ENCODE measurements at regions not wholly inside any gene's neighbourhood (a gene's known extent, or its start where the extent isn't known, plus 50 kb on each side); places are given as distances from the start of the nearest gene placed in this dataset.

DNA sequence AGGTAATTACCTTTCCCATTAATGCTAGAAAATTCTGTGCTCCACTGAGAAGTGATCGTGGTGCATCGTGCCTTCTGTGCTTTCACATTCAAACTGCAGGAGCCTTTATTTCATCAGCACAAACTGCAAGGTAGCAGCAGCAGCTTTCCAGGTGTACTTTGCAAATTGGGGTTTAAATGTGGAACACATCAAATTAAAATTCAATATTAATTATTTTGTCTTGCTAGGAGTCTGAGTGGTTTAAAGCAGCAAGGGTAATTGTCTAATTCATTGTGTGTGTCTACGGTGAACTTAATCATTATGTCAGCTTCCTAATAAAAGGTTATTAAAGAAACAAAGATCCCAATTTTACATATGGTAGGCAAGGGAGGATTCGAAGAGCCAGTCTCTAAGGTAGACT, 180.8 kb upstream of the ATP5MC3 start:
- TF ChIP-seq, protein P1, sequence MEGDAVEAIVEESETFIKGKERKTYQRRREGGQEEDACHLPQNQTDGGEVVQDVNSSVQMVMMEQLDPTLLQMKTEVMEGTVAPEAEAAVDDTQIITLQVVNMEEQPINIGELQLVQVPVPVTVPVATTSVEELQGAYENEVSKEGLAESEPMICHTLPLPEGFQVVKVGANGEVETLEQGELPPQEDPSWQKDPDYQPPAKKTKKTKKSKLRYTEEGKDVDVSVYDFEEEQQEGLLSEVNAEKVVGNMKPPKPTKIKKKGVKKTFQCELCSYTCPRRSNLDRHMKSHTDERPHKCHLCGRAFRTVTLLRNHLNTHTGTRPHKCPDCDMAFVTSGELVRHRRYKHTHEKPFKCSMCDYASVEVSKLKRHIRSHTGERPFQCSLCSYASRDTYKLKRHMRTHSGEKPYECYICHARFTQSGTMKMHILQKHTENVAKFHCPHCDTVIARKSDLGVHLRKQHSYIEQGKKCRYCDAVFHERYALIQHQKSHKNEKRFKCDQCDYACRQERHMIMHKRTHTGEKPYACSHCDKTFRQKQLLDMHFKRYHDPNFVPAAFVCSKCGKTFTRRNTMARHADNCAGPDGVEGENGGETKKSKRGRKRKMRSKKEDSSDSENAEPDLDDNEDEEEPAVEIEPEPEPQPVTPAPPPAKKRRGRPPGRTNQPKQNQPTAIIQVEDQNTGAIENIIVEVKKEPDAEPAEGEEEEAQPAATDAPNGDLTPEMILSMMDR (IDR thresholded peaks at IDR 0.05): no peak
- no peak for TF ChIP-seq POLR2A (IDR thresholded peaks at IDR 0.05)
